Right lobe of liver (tissue), 4 donors: ENCODE measurements at regions not wholly inside any gene's neighbourhood (a gene's known extent, or its start where the extent isn't known, plus 50 kb on each side); places are given as distances from the start of the nearest gene placed in this dataset.
"Not testable (repeated sequence)": the region's sequence is repeated elsewhere in the genome, so short reads cannot be mapped to it uniquely, and the experiment has no call there.

Experiments
- POLR2A ChIP-seq: fragments of 450-650 bp; IDR thresholded peaks from one replicate; pipeline ENCODE4 v1.6.1; 2017; ENCODE audit warnings: antibody characterized with exemption, mild to moderate bottlenecking
- TF ChIP-seq, protein P1 (sequence below), 4 donors: fragments of 200-600 bp in 3 of 4; fragments of 450-650 bp in 1 of 4; IDR thresholded peaks; one replicate each; pipeline versions ENCODE4 v1.5.1 to v1.8.0; 2016 to 2022; ENCODE audit warnings: antibody characterized with exemption in 4 of 4, mild to moderate bottlenecking in 2 of 4
- donor health status: DM: no; HTN: no; CAD: no.
- donor health status: DM: no; HTN: no; CAD: no.
- donor health status: DM: no; HTN: yes; CAD: no.

- TF ChIP-seq, protein P1, sequence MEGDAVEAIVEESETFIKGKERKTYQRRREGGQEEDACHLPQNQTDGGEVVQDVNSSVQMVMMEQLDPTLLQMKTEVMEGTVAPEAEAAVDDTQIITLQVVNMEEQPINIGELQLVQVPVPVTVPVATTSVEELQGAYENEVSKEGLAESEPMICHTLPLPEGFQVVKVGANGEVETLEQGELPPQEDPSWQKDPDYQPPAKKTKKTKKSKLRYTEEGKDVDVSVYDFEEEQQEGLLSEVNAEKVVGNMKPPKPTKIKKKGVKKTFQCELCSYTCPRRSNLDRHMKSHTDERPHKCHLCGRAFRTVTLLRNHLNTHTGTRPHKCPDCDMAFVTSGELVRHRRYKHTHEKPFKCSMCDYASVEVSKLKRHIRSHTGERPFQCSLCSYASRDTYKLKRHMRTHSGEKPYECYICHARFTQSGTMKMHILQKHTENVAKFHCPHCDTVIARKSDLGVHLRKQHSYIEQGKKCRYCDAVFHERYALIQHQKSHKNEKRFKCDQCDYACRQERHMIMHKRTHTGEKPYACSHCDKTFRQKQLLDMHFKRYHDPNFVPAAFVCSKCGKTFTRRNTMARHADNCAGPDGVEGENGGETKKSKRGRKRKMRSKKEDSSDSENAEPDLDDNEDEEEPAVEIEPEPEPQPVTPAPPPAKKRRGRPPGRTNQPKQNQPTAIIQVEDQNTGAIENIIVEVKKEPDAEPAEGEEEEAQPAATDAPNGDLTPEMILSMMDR (IDR thresholded peaks at IDR 0.05) = not testable (repeated sequence)
- TF ChIP-seq POLR2A = not testable (repeated sequence)
Measured at GRCh38 chr22:11310647-11311046, 4217.3 kb upstream of the OR11H1 start.
